Neural cell (in vitro differentiated cells): ENCODE measurements at regions not wholly inside any gene's neighbourhood (a gene's known extent, or its start where the extent isn't known, plus 50 kb on each side); places are given as distances from the start of the nearest gene placed in this dataset.

Experiments used
- H2AFZ ChIP-seq: fragments of 200-600, 300-800 bp; sonication (generic), shearing (Covaris generic); 2 replicates; pipeline ENCODE4 v1.6.0; 2014; ENCODE audit warnings: low read depth, mild to moderate bottlenecking, antibody characterized with exemption, low read length, moderate library complexity
- H3F3A ChIP-seq: fragments of 200-600 bp; shearing (Covaris generic); 2 replicates; pipeline ENCODE4 v1.6.1; 2016; ENCODE audit warnings: mild to moderate bottlenecking, moderate library complexity, mixed read lengths, antibody characterized with exemption, low read length; ENCODE audit not compliant: insufficient read depth, poor library complexity, severe bottlenecking
- H3K27ac ChIP-seq: fragments of 200-600, 300-800 bp; sonication (generic), shearing (Covaris generic); 2 replicates; pipeline ENCODE4 v1.5.1; 2014; ENCODE audit warnings: mild to moderate bottlenecking, low read length, moderate library complexity
- H3K27me3 ChIP-seq: fragments of 300-800, 200-600 bp; sonication (generic), shearing (Covaris generic); 2 replicates; pipeline ENCODE4 v1.6.0; 2014; ENCODE audit warnings: mild to moderate bottlenecking, low read depth, low read length, moderate library complexity; ENCODE audit not compliant: insufficient read depth
- H3K36me3 ChIP-seq: fragments of 300-800, 200-600 bp; sonication (generic), shearing (Covaris generic); 2 replicates; pipeline ENCODE4 v1.5.1; 2014; ENCODE audit warnings: mild to moderate bottlenecking, antibody characterized with exemption, low read length, moderate library complexity; ENCODE audit not compliant: insufficient read depth
- H3K4me2 ChIP-seq: fragments of 300-800, 200-600 bp; sonication (generic), shearing (Covaris generic); 2 replicates; pipeline ENCODE4 v1.6.0; 2014; ENCODE audit warnings: mild to moderate bottlenecking, low read length
- H3K4me3 ChIP-seq: fragments of 300-800, 200-600 bp; sonication (generic), shearing (Covaris generic); 2 replicates; pipeline ENCODE4 v1.5.1; 2014; ENCODE audit warnings: mild to moderate bottlenecking, low read length, moderate library complexity
- H3K79me2 ChIP-seq: fragments of 200-600 bp; shearing (Covaris generic); replicated peaks from 2 replicates; pipeline ENCODE4 v1.6.0; 2014; ENCODE audit warnings: mild to moderate bottlenecking, low read length, moderate library complexity; ENCODE audit not compliant: insufficient read depth
- H3K9ac ChIP-seq: fragments of 300-800, 200-600 bp; sonication (generic), shearing (Covaris generic); 2 replicates; pipeline ENCODE4 v1.6.1; 2016; ENCODE audit warnings: mild to moderate bottlenecking, low read length, mixed read lengths
- H3K9me2 ChIP-seq: fragments of 200-600 bp; shearing (Covaris generic); 2 replicates; pipeline ENCODE4 v1.6.1; 2016; ENCODE audit warnings: mild to moderate bottlenecking, low read length, mixed read lengths; ENCODE audit not compliant: insufficient read depth
- H3K9me3 ChIP-seq: fragments of 200-600, 300-800 bp; sonication (generic), shearing (Covaris generic); 2 replicates; pipeline ENCODE4 v1.6.1; 2016; ENCODE audit warnings: mild to moderate bottlenecking, mixed run types, low read length, moderate library complexity, mixed read lengths
- H4K20me1 ChIP-seq: fragments of 200-600 bp; shearing (Covaris generic); 2 replicates; pipeline ENCODE4 v1.6.1; 2016; ENCODE audit warnings: mild to moderate bottlenecking, mixed run types; ENCODE audit not compliant: insufficient read depth
- EP300 ChIP-seq: fragments of 450-650 bp; conservative IDR thresholded peaks from 2 replicates; pipeline ENCODE4 v1.6.1; 2014; ENCODE audit warnings: antibody characterized with exemption, mild to moderate bottlenecking, moderate library complexity; ENCODE audit not compliant: poor library complexity, severe bottlenecking
- EZH2 ChIP-seq: fragments of 200-600, 300-800 bp; shearing (Covaris generic), sonication (generic); IDR thresholded peaks from 2 replicates; pipeline ENCODE4 v1.6.1; 2014; ENCODE audit warnings: antibody characterized with exemption, low read length, borderline replicate concordance, mild to moderate bottlenecking; ENCODE audit not compliant: insufficient read depth, poor library complexity, severe bottlenecking
- MXI1 ChIP-seq: fragments of 450-650 bp; conservative IDR thresholded peaks from 2 replicates; pipeline ENCODE4 v1.6.1; 2014; ENCODE audit warnings: antibody characterized with exemption, mild to moderate bottlenecking; ENCODE audit not compliant: poor library complexity, severe bottlenecking
- POLR2AphosphoS5 ChIP-seq: IDR thresholded peaks from 2 replicates; pipeline ENCODE4 v1.6.1; 2012
- RAD21 ChIP-seq: fragments of 450-650 bp; conservative IDR thresholded peaks from 2 replicates; pipeline ENCODE4 v1.6.1; 2014; ENCODE audit warnings: antibody characterized with exemption, mild to moderate bottlenecking, moderate library complexity
- SMC3 ChIP-seq: fragments of 450-650 bp; conservative IDR thresholded peaks from 2 replicates; pipeline ENCODE4 v1.6.1; 2014; ENCODE audit warnings: antibody characterized with exemption, mild to moderate bottlenecking, moderate library complexity; ENCODE audit not compliant: poor library complexity
- TAF1 ChIP-seq: IDR thresholded peaks from 2 replicates; pipeline ENCODE4 v1.6.1; 2012; ENCODE audit warnings: low read depth
- TF ChIP-seq, protein P1 (sequence below): fragments of 450-650 bp; IDR thresholded peaks from 2 replicates; pipeline ENCODE4 v1.5.1; 2014; ENCODE audit warnings: antibody characterized with exemption, mild to moderate bottlenecking, moderate library complexity; ENCODE audit not compliant: poor library complexity, severe bottlenecking
- TF ChIP-seq, protein P2 (sequence below): IDR thresholded peaks from 2 replicates; pipeline ENCODE4 v1.6.1; 2012; ENCODE audit warnings: borderline replicate concordance

DNA sequence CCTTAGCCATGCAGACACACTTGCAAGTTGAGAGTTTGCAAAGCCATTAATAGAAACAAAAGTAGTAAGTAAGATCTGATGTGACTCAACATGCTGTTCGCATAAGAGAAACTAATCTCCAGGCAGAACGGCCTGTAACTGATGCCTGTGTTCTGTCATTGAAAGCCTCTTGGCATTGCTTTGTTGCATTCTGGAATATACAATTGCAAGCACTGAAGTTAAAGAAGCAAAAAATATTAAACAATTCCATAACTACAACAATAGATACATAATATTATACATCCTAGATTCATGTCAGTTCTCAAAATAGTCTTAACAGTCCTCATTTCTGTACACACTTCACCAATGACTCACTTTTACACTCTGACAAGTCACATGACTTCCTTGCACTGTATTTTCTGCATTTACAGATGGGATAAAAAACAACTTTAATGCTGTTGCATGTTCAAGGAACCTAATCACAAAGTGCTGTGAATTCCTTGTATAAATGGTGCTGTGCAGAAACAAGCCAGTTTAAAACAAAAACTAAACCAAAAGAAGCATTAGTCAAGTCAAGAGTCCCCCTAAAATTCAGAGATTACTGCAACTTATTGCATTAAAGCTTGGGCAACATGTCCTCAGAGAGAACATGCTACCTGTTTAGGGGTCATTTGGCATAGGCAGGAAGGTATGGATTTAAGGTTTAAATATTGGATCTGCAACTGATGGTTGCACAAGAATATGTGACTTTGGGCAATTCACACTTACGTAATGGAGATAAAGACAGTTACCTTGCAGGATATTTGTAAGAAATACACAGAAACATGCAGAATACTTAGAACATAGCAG is 79.5 kb upstream of the SERP2 start:
- no peaks in the 10 kb centered on the region for H3F3A ChIP-seq
- H3K27ac ChIP-seq, result no peak overlapping the region
- no peak overlapping the region for H3K9ac ChIP-seq

GRCh38 chr13:44294876-44295275 is 78.7 kb upstream of the SERP2 start:
- H3K27me3 ChIP-seq, result no peaks in the 10 kb centered on the region
- H3F3A ChIP-seq, result no peaks in the 10 kb centered on the region
- no peaks in the 10 kb centered on the region for H3K9me2 ChIP-seq
- TF ChIP-seq POLR2AphosphoS5 (no peak), SMC3 (no peak), EZH2 (no peak), EP300 (no peak), RAD21 (no peak), TAF1 (no peak), MXI1 (no peak)
- TF ChIP-seq, protein P1, sequence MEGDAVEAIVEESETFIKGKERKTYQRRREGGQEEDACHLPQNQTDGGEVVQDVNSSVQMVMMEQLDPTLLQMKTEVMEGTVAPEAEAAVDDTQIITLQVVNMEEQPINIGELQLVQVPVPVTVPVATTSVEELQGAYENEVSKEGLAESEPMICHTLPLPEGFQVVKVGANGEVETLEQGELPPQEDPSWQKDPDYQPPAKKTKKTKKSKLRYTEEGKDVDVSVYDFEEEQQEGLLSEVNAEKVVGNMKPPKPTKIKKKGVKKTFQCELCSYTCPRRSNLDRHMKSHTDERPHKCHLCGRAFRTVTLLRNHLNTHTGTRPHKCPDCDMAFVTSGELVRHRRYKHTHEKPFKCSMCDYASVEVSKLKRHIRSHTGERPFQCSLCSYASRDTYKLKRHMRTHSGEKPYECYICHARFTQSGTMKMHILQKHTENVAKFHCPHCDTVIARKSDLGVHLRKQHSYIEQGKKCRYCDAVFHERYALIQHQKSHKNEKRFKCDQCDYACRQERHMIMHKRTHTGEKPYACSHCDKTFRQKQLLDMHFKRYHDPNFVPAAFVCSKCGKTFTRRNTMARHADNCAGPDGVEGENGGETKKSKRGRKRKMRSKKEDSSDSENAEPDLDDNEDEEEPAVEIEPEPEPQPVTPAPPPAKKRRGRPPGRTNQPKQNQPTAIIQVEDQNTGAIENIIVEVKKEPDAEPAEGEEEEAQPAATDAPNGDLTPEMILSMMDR, result no peak
- TF ChIP-seq, protein P2, sequence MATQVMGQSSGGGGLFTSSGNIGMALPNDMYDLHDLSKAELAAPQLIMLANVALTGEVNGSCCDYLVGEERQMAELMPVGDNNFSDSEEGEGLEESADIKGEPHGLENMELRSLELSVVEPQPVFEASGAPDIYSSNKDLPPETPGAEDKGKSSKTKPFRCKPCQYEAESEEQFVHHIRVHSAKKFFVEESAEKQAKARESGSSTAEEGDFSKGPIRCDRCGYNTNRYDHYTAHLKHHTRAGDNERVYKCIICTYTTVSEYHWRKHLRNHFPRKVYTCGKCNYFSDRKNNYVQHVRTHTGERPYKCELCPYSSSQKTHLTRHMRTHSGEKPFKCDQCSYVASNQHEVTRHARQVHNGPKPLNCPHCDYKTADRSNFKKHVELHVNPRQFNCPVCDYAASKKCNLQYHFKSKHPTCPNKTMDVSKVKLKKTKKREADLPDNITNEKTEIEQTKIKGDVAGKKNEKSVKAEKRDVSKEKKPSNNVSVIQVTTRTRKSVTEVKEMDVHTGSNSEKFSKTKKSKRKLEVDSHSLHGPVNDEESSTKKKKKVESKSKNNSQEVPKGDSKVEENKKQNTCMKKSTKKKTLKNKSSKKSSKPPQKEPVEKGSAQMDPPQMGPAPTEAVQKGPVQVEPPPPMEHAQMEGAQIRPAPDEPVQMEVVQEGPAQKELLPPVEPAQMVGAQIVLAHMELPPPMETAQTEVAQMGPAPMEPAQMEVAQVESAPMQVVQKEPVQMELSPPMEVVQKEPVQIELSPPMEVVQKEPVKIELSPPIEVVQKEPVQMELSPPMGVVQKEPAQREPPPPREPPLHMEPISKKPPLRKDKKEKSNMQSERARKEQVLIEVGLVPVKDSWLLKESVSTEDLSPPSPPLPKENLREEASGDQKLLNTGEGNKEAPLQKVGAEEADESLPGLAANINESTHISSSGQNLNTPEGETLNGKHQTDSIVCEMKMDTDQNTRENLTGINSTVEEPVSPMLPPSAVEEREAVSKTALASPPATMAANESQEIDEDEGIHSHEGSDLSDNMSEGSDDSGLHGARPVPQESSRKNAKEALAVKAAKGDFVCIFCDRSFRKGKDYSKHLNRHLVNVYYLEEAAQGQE, result no peak
- H3K79me2 ChIP-seq, result no peaks in the 10 kb centered on the region
- no peaks in the 10 kb centered on the region for H3K9me3 ChIP-seq
- H3K27ac ChIP-seq, result no peak overlapping the region
- H2AFZ ChIP-seq, result no peak overlapping the region
- no peak overlapping the region for H3K4me3 ChIP-seq
- H3K4me2 ChIP-seq, result no peak overlapping the region
- no peak overlapping the region for H3K9ac ChIP-seq
- no peaks in the 10 kb centered on the region for H3K36me3 ChIP-seq
- no peaks in the 10 kb centered on the region for H4K20me1 ChIP-seq

More for the DNA sequence above, 79.5 kb upstream of the SERP2 start:
- no peak overlapping the region for H3K4me3 ChIP-seq
- no peaks in the 10 kb centered on the region for H3K9me3 ChIP-seq
- H3K27me3 ChIP-seq, result no peaks in the 10 kb centered on the region
- no peaks in the 10 kb centered on the region for H3K9me2 ChIP-seq
- no peaks in the 10 kb centered on the region for H4K20me1 ChIP-seq
- no peak for TF ChIP-seq RAD21
- TF ChIP-seq EP300, result no peak
- TF ChIP-seq MXI1, result no peak
- no peak for TF ChIP-seq TAF1
- TF ChIP-seq, protein P1, result no peak
- no peak for TF ChIP-seq SMC3
- TF ChIP-seq, protein P2, result no peak
- TF ChIP-seq EZH2, result no peak
- no peak for TF ChIP-seq POLR2AphosphoS5
- H2AFZ ChIP-seq, result no peak overlapping the region
- no peaks in the 10 kb centered on the region for H3K36me3 ChIP-seq
- H3K4me2 ChIP-seq, result no peak overlapping the region
- H3K79me2 ChIP-seq, result no peaks in the 10 kb centered on the region
